Hepatocyte (in vitro differentiated cells): ENCODE measurements at regions not wholly inside any gene's neighbourhood (a gene's known extent, or its start where the extent isn't known, plus 50 kb on each side); places are given as distances from the start of the nearest gene placed in this dataset.

Source experiments
- CTCF ChIP-seq: fragments of 200-600 bp; sonication (generic); IDR thresholded peaks from 2 replicates; pipeline ENCODE4 v1.5.1; 2016; ENCODE audit warnings: antibody characterized with exemption, mild to moderate bottlenecking; ENCODE audit not compliant: poor library complexity
- EZH2 ChIP-seq: fragments of 200-600 bp; sonication (generic); IDR thresholded peaks from 2 replicates; pipeline ENCODE4 v1.6.1; 2016; ENCODE audit warnings: antibody characterized with exemption, mild to moderate bottlenecking, borderline replicate concordance
- EZH2phosphoT487 ChIP-seq: fragments of 200-600 bp; sonication (generic); IDR thresholded peaks from one replicate; pipeline ENCODE4 v1.6.1; 2018; ENCODE audit warnings: antibody characterized with exemption, mild to moderate bottlenecking, low read depth, moderate library complexity; ENCODE audit not compliant: unreplicated experiment, severe bottlenecking

GRCh38 chr4:18578307-18578706 is 556.8 kb upstream of the LCORL start:
- TF ChIP-seq CTCF (no peak), EZH2phosphoT487 (no peak), EZH2 (no peak)
